ENCODE measurements at regions not wholly inside any gene's neighbourhood (a gene's known extent, or its start where the extent isn't known, plus 50 kb on each side); places are given as distances from the start of the nearest gene placed in this dataset.

DNA sequence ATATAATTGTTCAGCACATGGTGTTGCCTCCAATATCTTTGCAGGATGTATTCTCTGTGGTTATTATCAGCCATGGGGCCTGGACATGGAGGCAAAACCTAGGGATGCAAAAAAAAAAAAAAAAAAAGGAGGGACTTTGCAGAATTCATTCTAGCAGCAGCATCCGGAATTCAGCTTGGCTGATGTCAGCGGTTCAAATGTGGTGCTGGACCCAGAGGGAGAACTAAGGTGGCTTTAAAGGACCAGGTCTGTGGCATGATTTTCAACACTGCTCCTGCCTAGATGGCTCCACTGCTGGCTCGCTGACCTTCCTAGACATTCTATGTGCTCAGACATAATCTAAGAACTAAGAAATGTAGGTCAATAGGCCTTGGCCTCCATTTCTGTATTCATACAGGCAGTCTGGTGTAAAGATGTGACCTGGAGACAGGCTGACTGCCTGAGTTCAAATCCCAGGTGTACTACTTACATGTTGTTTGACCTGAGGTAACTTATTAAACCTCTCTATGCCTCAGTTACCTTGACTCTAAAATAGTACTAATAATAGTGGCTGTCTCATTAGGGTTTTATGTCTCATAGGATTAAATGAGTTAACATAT is 108.6 kb downstream of the PPM1A start:
- TF ChIP-seq, protein P1, sequence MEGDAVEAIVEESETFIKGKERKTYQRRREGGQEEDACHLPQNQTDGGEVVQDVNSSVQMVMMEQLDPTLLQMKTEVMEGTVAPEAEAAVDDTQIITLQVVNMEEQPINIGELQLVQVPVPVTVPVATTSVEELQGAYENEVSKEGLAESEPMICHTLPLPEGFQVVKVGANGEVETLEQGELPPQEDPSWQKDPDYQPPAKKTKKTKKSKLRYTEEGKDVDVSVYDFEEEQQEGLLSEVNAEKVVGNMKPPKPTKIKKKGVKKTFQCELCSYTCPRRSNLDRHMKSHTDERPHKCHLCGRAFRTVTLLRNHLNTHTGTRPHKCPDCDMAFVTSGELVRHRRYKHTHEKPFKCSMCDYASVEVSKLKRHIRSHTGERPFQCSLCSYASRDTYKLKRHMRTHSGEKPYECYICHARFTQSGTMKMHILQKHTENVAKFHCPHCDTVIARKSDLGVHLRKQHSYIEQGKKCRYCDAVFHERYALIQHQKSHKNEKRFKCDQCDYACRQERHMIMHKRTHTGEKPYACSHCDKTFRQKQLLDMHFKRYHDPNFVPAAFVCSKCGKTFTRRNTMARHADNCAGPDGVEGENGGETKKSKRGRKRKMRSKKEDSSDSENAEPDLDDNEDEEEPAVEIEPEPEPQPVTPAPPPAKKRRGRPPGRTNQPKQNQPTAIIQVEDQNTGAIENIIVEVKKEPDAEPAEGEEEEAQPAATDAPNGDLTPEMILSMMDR (IDR thresholded peaks at IDR 0.05; ENCODE audit: insufficient read depth, low read length, poor library complexity, severe bottlenecking), result no peak
- Histone ChIP-seq H3K27me3 (ENCODE audit: control insufficient read depth, insufficient read depth, low read length) (no peaks in the 10 kb centered on the region), H3K36me3 (ENCODE audit: control insufficient read depth, insufficient read depth, low read length) (no peaks in the 10 kb centered on the region), H3K4me3 (ENCODE audit: low read depth, low read length) (no peak overlapping the region)
- DNase-seq (ENCODE audit: low read depth), result no peak

DNA sequence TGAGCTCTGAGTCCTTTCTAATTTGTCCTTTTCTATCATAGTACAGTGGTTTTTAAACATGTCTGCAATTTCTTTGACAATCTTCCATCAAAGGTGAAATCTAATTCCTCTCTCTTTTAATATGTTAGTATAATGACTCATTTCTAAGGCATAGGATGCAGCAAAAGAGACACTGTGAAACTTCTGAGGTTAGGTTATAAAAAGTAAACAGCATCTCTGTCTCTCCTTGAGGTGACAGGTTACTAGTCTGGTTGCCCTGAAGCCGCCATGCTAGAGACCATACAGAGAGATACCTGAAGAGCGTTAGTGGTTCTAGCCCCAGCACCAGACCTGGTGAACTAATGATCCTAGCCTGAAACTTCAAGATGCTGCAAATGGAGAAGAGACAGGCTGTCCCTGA is 114.3 kb downstream of the PPM1A start:
- Histone ChIP-seq H3K36me3 (ENCODE audit: control insufficient read depth, insufficient read depth, low read length) (no peaks in the 10 kb centered on the region), H3K4me3 (ENCODE audit: low read depth, low read length) (no peak overlapping the region), H3K27me3 (ENCODE audit: control insufficient read depth, insufficient read depth, low read length) (no peaks in the 10 kb centered on the region)
- TF ChIP-seq, protein P1 (IDR thresholded peaks at IDR 0.05; ENCODE audit: insufficient read depth, low read length, poor library complexity, severe bottlenecking), result no peak
- no peak for DNase-seq (ENCODE audit: low read depth)

DNA sequence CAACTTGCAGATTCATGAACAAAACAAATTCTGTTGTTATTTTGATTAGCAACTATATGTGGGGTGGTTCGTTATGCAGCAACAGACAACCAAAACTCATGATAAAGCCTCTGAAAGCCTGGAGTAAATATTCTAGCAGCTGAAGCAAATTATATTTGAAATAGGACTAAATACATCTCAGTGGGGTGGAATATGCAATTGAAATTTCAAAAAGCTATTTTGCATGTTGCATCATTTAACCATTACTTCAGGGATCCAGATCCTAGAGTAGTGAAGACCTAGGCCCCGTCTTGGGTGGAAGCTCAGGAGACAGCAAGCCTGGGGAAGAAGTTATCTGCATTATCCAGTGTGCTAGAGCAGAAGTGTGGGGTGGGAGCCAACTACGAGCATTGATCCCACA is 114.7 kb downstream of the PPM1A start:
- no peaks in the 10 kb centered on the region for H3K36me3 ChIP-seq (ENCODE audit: control insufficient read depth, insufficient read depth, low read length)
- no peak for DNase-seq (ENCODE audit: low read depth)
- TF ChIP-seq, protein P1 (IDR thresholded peaks at IDR 0.05; ENCODE audit: insufficient read depth, low read length, poor library complexity, severe bottlenecking), result no peak
- no peaks in the 10 kb centered on the region for H3K27me3 ChIP-seq (ENCODE audit: control insufficient read depth, insufficient read depth, low read length)
- no peak overlapping the region for H3K4me3 ChIP-seq (ENCODE audit: low read depth, low read length)

DNA sequence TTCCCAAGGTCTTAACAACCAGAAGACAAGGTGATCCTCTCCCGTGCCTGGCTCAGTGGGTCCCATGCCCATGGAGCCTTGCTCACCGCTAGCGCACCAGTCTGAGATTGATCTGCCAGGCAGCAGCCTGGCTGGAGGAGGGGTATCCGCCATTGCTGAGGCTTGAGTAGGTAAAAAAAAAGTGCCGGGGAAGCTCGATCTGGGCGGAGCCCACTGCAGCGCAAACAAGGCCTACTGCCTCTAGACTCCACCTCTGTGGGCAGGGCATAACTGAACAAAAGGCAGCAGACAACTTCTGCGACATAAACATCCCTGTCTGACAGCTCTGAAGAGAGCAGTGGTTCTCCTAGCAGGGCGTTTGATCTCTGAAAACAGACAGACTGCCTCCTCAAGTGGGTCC is 104.0 kb downstream of the C14orf39 start:
- no peaks in the 10 kb centered on the region for H3K36me3 ChIP-seq (ENCODE audit: control insufficient read depth, insufficient read depth, low read length)
- no peak overlapping the region for H3K4me3 ChIP-seq (ENCODE audit: low read depth, low read length)
- TF ChIP-seq, protein P1 (IDR thresholded peaks at IDR 0.05; ENCODE audit: insufficient read depth, low read length, poor library complexity, severe bottlenecking), result no peak
- H3K27me3 ChIP-seq (ENCODE audit: control insufficient read depth, insufficient read depth, low read length), result no peaks in the 10 kb centered on the region
- DNase-seq (ENCODE audit: low read depth), result no peak
